EL (cell line): ENCODE measurements at regions not wholly inside any gene's neighbourhood (a gene's known extent, or its start where the extent isn't known, plus 50 kb on each side); places are given as distances from the start of the nearest gene placed in this dataset.

Source experiments
- DNase-seq: peaks from one replicate; pipeline ENCODE4 v3.0.0-alpha.2; 2016

- DNase-seq: no peak
These were observed 222.9 kb upstream of the RIOK2 start for GRCh38 chr5:97405941-97406340.

- no peak for DNase-seq
These were observed 224.1 kb upstream of the RIOK2 start for GRCh38 chr5:97406946-97407676.

GRCh38 chr5:97408331-97408730, 225.3 kb upstream of the RIOK2 start:
- DNase-seq: no peak

- no peak for DNase-seq
These were observed 229.9 kb upstream of the RIOK2 start for GRCh38 chr5:97412959-97413358.

- DNase-seq: no peak
These were observed 234.9 kb upstream of the RIOK2 start for GRCh38 chr5:97417986-97418385.

GRCh38 chr5:97418462-97418861, 235.4 kb upstream of the RIOK2 start:
- DNase-seq: no peak

GRCh38 chr5:97420646-97421045, 237.6 kb upstream of the RIOK2 start:
- DNase-seq: no peak

- peak; percentile 30 for DNase-seq
These were observed 239.6 kb upstream of the RIOK2 start for GRCh38 chr5:97422678-97423077.

GRCh38 chr5:97425511-97425910, 242.5 kb upstream of the RIOK2 start:
- peak; percentile 15 for DNase-seq

GRCh38 chr5:97427235-97427634, 244.2 kb upstream of the RIOK2 start:
- no peak for DNase-seq

GRCh38 chr5:97434021-97434420, 251.0 kb upstream of the RIOK2 start:
- DNase-seq: no peak

GRCh38 chr5:97436405-97436804, 253.4 kb upstream of the RIOK2 start:
- no peak for DNase-seq

GRCh38 chr5:97443740-97444139, 260.7 kb upstream of the RIOK2 start:
- DNase-seq: no peak

GRCh38 chr5:97449172-97449571, 266.1 kb upstream of the RIOK2 start:
- no peak for DNase-seq

GRCh38 chr5:97452646-97453045, 269.6 kb upstream of the RIOK2 start:
- DNase-seq: no peak

- DNase-seq: no peak
These were observed 270.2 kb upstream of the RIOK2 start for GRCh38 chr5:97453263-97453662.

- DNase-seq: no peak
These were observed 271.0 kb upstream of the RIOK2 start for GRCh38 chr5:97454015-97454414.

GRCh38 chr5:97455996-97456395, 272.9 kb upstream of the RIOK2 start:
- DNase-seq: no peak

- no peak for DNase-seq
These were observed 275.8 kb upstream of the RIOK2 start for GRCh38 chr5:97458851-97459250.

GRCh38 chr5:97471951-97472350, 288.9 kb upstream of the RIOK2 start:
- no peak for DNase-seq

- DNase-seq: no peak
These were observed 292.8 kb upstream of the RIOK2 start for GRCh38 chr5:97475847-97476246.

- no peak for DNase-seq
These were observed 293.9 kb upstream of the RIOK2 start for GRCh38 chr5:97476852-97477534.

GRCh38 chr5:97478483-97478882, 295.4 kb upstream of the RIOK2 start:
- DNase-seq: no peak

GRCh38 chr5:97480313-97480712, 297.3 kb upstream of the RIOK2 start:
- no peak for DNase-seq
